ENCODE measurements at regions not wholly inside any gene's neighbourhood (a gene's known extent, or its start where the extent isn't known, plus 50 kb on each side); places are given as distances from the start of the nearest gene placed in this dataset.

- H3K27me3 Mint-ChIP-seq = no peaks in the 10 kb centered on the region
- TF ChIP-seq CTCF (IDR thresholded peaks at IDR 0.05) = no peak
- peaks cover 7% of the 10 kb centered on the region for H3K9me3 Mint-ChIP-seq
- H3K4me3 Mint-ChIP-seq = no peak overlapping the region
- DNase-seq (no peak), ATAC-seq (ENCODE audit: low read depth) (no peak)
- intact Hi-C loops (cut with micrococcal nuclease) = no loop called here
- ChIA-PET POLR2A (no interaction called here), CTCF (no interaction called here)
- no peaks in the 10 kb centered on the region for H3K36me3 Mint-ChIP-seq (ENCODE audit: low read depth)
- no peaks in the 10 kb centered on the region for H3K4me1 Mint-ChIP-seq
- H3K27ac Mint-ChIP-seq = no peak overlapping the region
Measured at GRCh38 chr20:11726026-11726425, 191.7 kb upstream of the BTBD3 start.

- H3K9me3 Mint-ChIP-seq = peaks cover 7% of the 10 kb centered on the region
- intact Hi-C loops (cut with micrococcal nuclease) = no loop called here
- ChIA-PET POLR2A (no interaction called here), CTCF (no interaction called here)
- no peak overlapping the region for H3K27ac Mint-ChIP-seq
- no peak for TF ChIP-seq CTCF (IDR thresholded peaks at IDR 0.05)
- H3K4me1 Mint-ChIP-seq = no peaks in the 10 kb centered on the region
- DNase-seq (no peak), ATAC-seq (ENCODE audit: low read depth) (no peak)
- H3K27me3 Mint-ChIP-seq = no peaks in the 10 kb centered on the region
- H3K36me3 Mint-ChIP-seq (ENCODE audit: low read depth) = no peaks in the 10 kb centered on the region
- no peak overlapping the region for H3K4me3 Mint-ChIP-seq
Measured at GRCh38 chr20:11727708-11728107, 190.0 kb upstream of the BTBD3 start.

GRCh38 chr20:11728937-11729336 lies 188.8 kb upstream of the BTBD3 start:
- H3K36me3 Mint-ChIP-seq (ENCODE audit: low read depth) = no peaks in the 10 kb centered on the region
- no peak for TF ChIP-seq CTCF (IDR thresholded peaks at IDR 0.05)
- intact Hi-C loops (cut with micrococcal nuclease) = no loop called here
- CTCF ChIA-PET = no interaction called here
- no peaks in the 10 kb centered on the region for H3K4me1 Mint-ChIP-seq
- no peaks in the 10 kb centered on the region for H3K27me3 Mint-ChIP-seq
- ATAC-seq (ENCODE audit: low read depth) = no peak
- POLR2A ChIA-PET = no interaction called here
- H3K9me3 Mint-ChIP-seq = peaks cover 7% of the 10 kb centered on the region
- no peak overlapping the region for H3K4me3 Mint-ChIP-seq
- no peak overlapping the region for H3K27ac Mint-ChIP-seq
- DNase-seq = no peak

GRCh38 chr20:11729806-11730205 lies 187.9 kb upstream of the BTBD3 start:
- POLR2A ChIA-PET = no interaction called here
- Mint-ChIP-seq H3K9me3 (peaks cover 7% of the 10 kb centered on the region), H3K4me3 (no peak overlapping the region), H3K36me3 (ENCODE audit: low read depth) (no peaks in the 10 kb centered on the region), H3K27ac (no peak overlapping the region), H3K4me1 (no peaks in the 10 kb centered on the region), H3K27me3 (no peaks in the 10 kb centered on the region)
- no peak for TF ChIP-seq CTCF (IDR thresholded peaks at IDR 0.05)
- CTCF ChIA-PET = no interaction called here
- ATAC-seq (ENCODE audit: low read depth) = no peak
- intact Hi-C loops (cut with micrococcal nuclease) = no loop called here
- no peak for DNase-seq

- no peaks in the 10 kb centered on the region for H3K4me1 Mint-ChIP-seq
- POLR2A ChIA-PET = no interaction called here
- DNase-seq = no peak
- H3K36me3 Mint-ChIP-seq (ENCODE audit: low read depth) = no peaks in the 10 kb centered on the region
- no peak overlapping the region for H3K27ac Mint-ChIP-seq
- intact Hi-C loops (cut with micrococcal nuclease) = no loop called here
- H3K9me3 Mint-ChIP-seq = peaks cover 10% of the 10 kb centered on the region
- CTCF ChIA-PET = no interaction called here
- no peaks in the 10 kb centered on the region for H3K27me3 Mint-ChIP-seq
- ATAC-seq (ENCODE audit: low read depth) = no peak
- TF ChIP-seq CTCF (IDR thresholded peaks at IDR 0.05) = no peak
- H3K4me3 Mint-ChIP-seq = no peak overlapping the region
Measured at GRCh38 chr20:11734431-11734830, 183.3 kb upstream of the BTBD3 start.

Data from activated B cell treated with CpG ODN at 0.5 μM for 24 hours (primary cell).